Trophoblast cell (in vitro differentiated cells and primary cell): ENCODE measurements at regions not wholly inside any gene's neighbourhood (a gene's known extent, or its start where the extent isn't known, plus 50 kb on each side); places are given as distances from the start of the nearest gene placed in this dataset.
"Not testable (repeated sequence)": the region's sequence is repeated elsewhere in the genome, so short reads cannot be mapped to it uniquely, and the experiment has no call there.

Experiments
- DNase-seq, 2 donors: peaks; one replicate each; pipeline ENCODE4 v3.0.0-alpha.2; 2016
- H2AFZ ChIP-seq: 2 replicates; pipeline ENCODE4 v1.6.1; 2013; ENCODE audit warnings: low read length, moderate library complexity, mild to moderate bottlenecking; ENCODE audit not compliant: insufficient read depth, poor library complexity
- H2AK5ac ChIP-seq: 2 replicates; pipeline ENCODE4 v1.6.1; 2013; ENCODE audit warnings: mild to moderate bottlenecking, low read length
- H2BK120ac ChIP-seq: 2 replicates; pipeline ENCODE4 v1.6.1; 2013; ENCODE audit warnings: low read length, mild to moderate bottlenecking, moderate library complexity; ENCODE audit not compliant: insufficient read depth, poor library complexity
- H2BK12ac ChIP-seq: 2 replicates; pipeline ENCODE4 v1.6.1; 2013; ENCODE audit warnings: mild to moderate bottlenecking, low read length, moderate library complexity
- H2BK5ac ChIP-seq: 2 replicates; pipeline ENCODE4 v1.6.1; 2013; ENCODE audit warnings: low read length, low read depth, moderate library complexity, mild to moderate bottlenecking; ENCODE audit not compliant: poor library complexity
- H3K14ac ChIP-seq: 2 replicates; pipeline ENCODE4 v1.6.1; 2013; ENCODE audit warnings: mild to moderate bottlenecking, low read length
- H3K18ac ChIP-seq: 2 replicates; pipeline ENCODE4 v1.6.1; 2013; ENCODE audit warnings: mild to moderate bottlenecking, low read length
- H3K23ac ChIP-seq: 2 replicates; pipeline ENCODE4 v1.6.1; 2013; ENCODE audit warnings: low read length
- H3K27ac ChIP-seq: 2 replicates; pipeline ENCODE4 v1.5.1; 2013; ENCODE audit warnings: low read depth, mild to moderate bottlenecking, inconsistent platforms, low read length, moderate library complexity
- H3K27me3 ChIP-seq: 2 replicates; pipeline ENCODE4 v1.6.1; 2013; ENCODE audit warnings: inconsistent platforms, mild to moderate bottlenecking, low read length, moderate library complexity; ENCODE audit not compliant: insufficient read depth
- H3K36me3 ChIP-seq, 2 experiments: 1 replicate in 1 of 2; 2 replicates in 1 of 2; pipeline ENCODE4 v1.6.1; 2013; ENCODE audit warnings: low read length in 2 of 2, mild to moderate bottlenecking in 2 of 2, moderate library complexity in 1 of 2; ENCODE audit not compliant: insufficient read depth in 2 of 2, control insufficient read depth in 1 of 2
- H3K4ac ChIP-seq: 2 replicates; pipeline ENCODE4 v1.6.1; 2013; ENCODE audit warnings: low read depth, mild to moderate bottlenecking, low read length, moderate library complexity
- H3K4me1 ChIP-seq, 2 experiments: 1 replicate in 1 of 2; 2 replicates in 1 of 2; pipeline ENCODE4 v1.6.1; 2013; ENCODE audit warnings: low read length in 2 of 2, mild to moderate bottlenecking in 2 of 2, moderate library complexity in 1 of 2; ENCODE audit not compliant: insufficient read depth in 2 of 2, control insufficient read depth in 1 of 2
- H3K4me2 ChIP-seq: 2 replicates; pipeline ENCODE4 v1.6.1; 2013; ENCODE audit warnings: inconsistent platforms, mild to moderate bottlenecking, low read length, moderate library complexity
- H3K4me3 ChIP-seq: 2 replicates; pipeline ENCODE4 v1.5.1; 2013; ENCODE audit warnings: mild to moderate bottlenecking, low read depth, low read length, inconsistent platforms
- H3K79me1 ChIP-seq: one replicate; pipeline ENCODE4 v1.6.1; 2013; ENCODE audit warnings: low read length
- H3K79me2 ChIP-seq: 2 replicates; pipeline ENCODE4 v1.6.1; 2013; ENCODE audit warnings: low read length, mild to moderate bottlenecking; ENCODE audit not compliant: control insufficient read depth, insufficient read depth, poor library complexity
- H3K9ac ChIP-seq: 2 replicates; pipeline ENCODE4 v1.6.1; 2013; ENCODE audit warnings: mild to moderate bottlenecking, low read length
- H3K9me3 ChIP-seq: 2 replicates; pipeline ENCODE4 v1.6.1; 2013; ENCODE audit warnings: low read depth, mild to moderate bottlenecking, control low read depth, inconsistent platforms, low read length; ENCODE audit not compliant: insufficient read depth
- H4K12ac ChIP-seq: 2 replicates; pipeline ENCODE4 v1.6.1; 2013; ENCODE audit warnings: low read depth, mild to moderate bottlenecking, low read length, moderate library complexity
- H4K8ac ChIP-seq: 2 replicates; pipeline ENCODE4 v1.6.1; 2013; ENCODE audit warnings: low read depth, mild to moderate bottlenecking, low read length, moderate library complexity
- H4K91ac ChIP-seq: one replicate; pipeline ENCODE4 v1.6.1; 2013; ENCODE audit warnings: low read depth, mild to moderate bottlenecking, low read length, moderate library complexity
- WGBS: extraction: QIAGEN DNeasy Blood & Tissue Kit; methylation state at CpG from one replicate; pipeline ENCODE4 v1.1.7; 2013; ENCODE audit warnings: missing lambda C conversion rate; ENCODE audit not compliant: insufficient read length, insufficient coverage; ENCODE audit errors: extremely low coverage; 5-methylcytosine and 5-hydroxymethylcytosine counted together

GRCh38 chrX:2631743-2632532 is 59.2 kb upstream of the CD99 start:
- no peaks in the 10 kb centered on the region for H3K79me1 ChIP-seq
- H3K18ac ChIP-seq, result no peak overlapping the region
- H2BK120ac ChIP-seq, result no peak overlapping the region
- no peaks in the 10 kb centered on the region for H3K9me3 ChIP-seq
- no CpG with 5 or more reads among the region's 3 CpGs for WGBS
- no peak for DNase-seq
- no peak overlapping the region for H4K8ac ChIP-seq
- H4K91ac ChIP-seq, result no peak overlapping the region
- H2AK5ac ChIP-seq, result no peak overlapping the region
- no peak overlapping the region for H3K27ac ChIP-seq
- no peak overlapping the region for H2BK12ac ChIP-seq
- no peak overlapping the region for H4K12ac ChIP-seq
- no peak overlapping the region for H3K4me2 ChIP-seq
- H3K27me3 ChIP-seq, result no peaks in the 10 kb centered on the region
- no peak overlapping the region for H3K4me3 ChIP-seq
- no peak overlapping the region for H3K23ac ChIP-seq
- no peak overlapping the region for H3K14ac ChIP-seq
- H3K9ac ChIP-seq, result no peak overlapping the region
- H2AFZ ChIP-seq, result no peak overlapping the region
- H3K4ac ChIP-seq, result no peak overlapping the region
- H3K4me1 ChIP-seq, result no peaks in the 10 kb centered on the region
- H2BK5ac ChIP-seq, result no peak overlapping the region
- no peaks in the 10 kb centered on the region for H3K79me2 ChIP-seq
- peaks cover 3 to 22% of the 10 kb centered on the region in 2 experiments for H3K36me3 ChIP-seq

DNA sequence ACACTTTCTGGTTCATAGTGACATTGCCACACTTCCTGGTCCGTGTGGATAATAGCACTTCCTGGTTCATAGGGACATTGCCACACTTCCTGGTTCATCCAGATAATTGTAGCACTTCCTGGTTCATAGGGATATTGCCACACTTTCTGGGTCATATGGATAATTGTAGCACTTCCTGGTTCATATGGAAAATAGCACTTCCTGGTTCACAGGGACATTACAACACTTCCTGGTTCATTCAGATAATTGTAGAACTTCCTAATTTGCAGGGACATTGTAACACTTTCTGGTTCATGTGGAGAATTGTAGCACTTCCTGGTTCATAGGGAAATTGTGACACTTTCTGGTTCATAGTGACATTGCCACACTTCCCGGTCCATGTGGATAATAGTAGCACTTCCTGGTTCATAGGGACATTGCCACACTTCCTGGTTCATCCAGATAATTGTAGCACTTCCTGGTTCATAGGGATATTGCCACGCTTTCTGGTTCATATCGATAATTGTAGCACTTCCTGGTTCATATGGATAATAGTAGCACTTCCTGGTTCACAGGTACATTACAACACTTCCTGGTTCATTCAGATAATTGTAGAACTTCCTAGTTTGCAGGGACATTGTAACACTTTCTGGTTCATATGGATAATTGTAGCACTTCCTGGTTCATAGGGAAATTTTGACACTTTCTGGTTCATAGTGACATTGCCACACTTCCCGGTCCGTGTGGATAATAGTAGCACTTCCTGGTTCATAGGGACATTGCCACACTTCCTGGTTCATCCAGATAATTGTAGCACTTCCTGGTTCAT is 60.0 kb upstream of the CD99 start:
- H3K14ac ChIP-seq, H2BK12ac ChIP-seq, H3K27ac ChIP-seq, H4K8ac ChIP-seq, H3K9ac ChIP-seq, H2AFZ ChIP-seq, H3K4ac ChIP-seq, H4K91ac ChIP-seq, H3K18ac ChIP-seq, H3K4me1 ChIP-seq, H3K79me1 ChIP-seq, H3K4me2 ChIP-seq, H2BK5ac ChIP-seq, H3K27me3 ChIP-seq, H3K4me3 ChIP-seq, H3K9me3 ChIP-seq, H3K79me2 ChIP-seq, H2BK120ac ChIP-seq, DNase-seq, H4K12ac ChIP-seq, H2AK5ac ChIP-seq, H3K23ac ChIP-seq: not testable (repeated sequence)
- peaks cover 7 to 27% of the 10 kb centered on the region in 2 experiments for H3K36me3 ChIP-seq
- WGBS, result no CpG with 5 or more reads among the region's 6 CpGs

DNA sequence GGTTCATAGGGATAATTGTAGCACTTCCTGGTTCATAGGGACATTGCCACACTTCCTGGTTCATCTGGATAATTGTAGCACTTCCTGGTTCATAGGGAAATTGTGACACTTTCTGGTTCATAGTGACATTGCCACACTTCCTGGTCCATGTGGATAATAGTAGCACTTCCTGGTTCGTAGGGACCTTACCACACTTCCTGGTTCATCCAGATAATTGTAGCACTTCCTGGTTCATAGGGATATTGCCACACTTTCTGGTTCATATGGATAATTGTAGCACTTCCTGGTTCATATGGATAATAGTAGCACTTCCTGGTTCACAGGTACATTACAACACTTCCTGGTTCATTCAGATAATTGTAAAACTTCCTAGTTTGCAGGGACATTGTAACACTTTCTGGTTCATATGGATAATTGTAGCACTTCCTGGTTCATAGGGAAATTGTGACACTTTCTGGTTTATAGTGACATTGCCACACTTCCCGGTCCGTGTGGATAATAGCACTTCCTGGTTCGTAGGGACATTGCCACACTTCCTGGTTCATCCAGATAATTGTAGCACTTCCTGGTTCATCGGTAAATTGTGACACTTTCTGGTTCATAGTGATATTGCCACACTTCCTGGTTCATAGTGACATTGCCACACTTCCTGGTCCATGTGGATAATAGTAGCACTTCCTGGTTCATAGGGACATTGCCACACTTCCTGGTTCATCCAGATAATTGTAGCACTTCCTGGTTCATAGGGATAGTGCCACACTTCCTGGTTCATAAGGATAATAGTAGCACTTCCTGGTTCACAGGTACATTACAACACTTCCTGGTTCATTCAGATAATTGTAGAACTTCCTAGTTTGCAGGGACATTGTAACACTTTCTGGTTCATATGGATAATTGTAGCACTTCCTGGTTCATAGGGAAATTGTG is 60.8 kb upstream of the CD99 start:
- H3K18ac ChIP-seq, H3K9ac ChIP-seq, H2BK5ac ChIP-seq, H2AFZ ChIP-seq, H4K8ac ChIP-seq, H3K4ac ChIP-seq, H4K12ac ChIP-seq, H2BK120ac ChIP-seq, H3K79me1 ChIP-seq, H3K79me2 ChIP-seq, H3K4me1 ChIP-seq, H3K14ac ChIP-seq, H3K9me3 ChIP-seq, H3K4me3 ChIP-seq, H2BK12ac ChIP-seq, H3K4me2 ChIP-seq, H3K27ac ChIP-seq, H4K91ac ChIP-seq, H2AK5ac ChIP-seq, H3K23ac ChIP-seq, H3K27me3 ChIP-seq: not testable (repeated sequence)
- H3K36me3 ChIP-seq, result peaks cover 7 to 27% of the 10 kb centered on the region in 2 experiments
- DNase-seq, result peak in 1 of 2 donors; percentile 32
- no CpG with 5 or more reads among the region's 5 CpGs for WGBS

DNA sequence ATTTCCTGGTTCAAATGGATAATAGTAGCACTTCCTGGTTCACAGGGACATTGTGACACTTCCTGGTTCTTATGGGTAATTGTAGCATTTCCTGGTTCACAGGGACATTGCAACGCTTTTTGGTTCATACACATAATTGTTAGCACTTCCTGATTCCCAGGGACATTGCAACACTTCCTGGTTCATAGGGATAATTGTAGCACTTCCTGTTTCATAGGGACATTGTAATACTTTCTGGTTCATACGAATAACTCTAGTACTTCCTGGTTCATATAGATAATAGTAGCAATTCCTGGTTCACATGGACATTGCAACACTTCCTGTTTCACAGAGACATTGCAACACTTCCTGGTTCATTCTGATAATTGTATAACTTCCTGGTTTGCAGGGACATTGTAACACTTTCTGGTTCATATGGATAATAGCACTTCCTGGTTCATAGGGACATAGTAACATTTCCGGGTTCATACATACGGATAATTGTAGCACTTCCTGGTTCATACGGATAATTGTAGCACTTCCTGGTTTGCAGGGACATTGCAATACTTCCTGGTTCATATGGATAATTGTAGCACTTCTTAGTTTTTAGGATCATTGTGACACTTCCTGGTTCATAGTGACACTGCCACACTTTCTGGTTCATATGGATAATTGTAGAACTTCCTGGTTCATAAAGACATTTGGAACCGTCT is 61.6 kb upstream of the CD99 start:
- no peak for DNase-seq
- no peak overlapping the region for H2BK12ac ChIP-seq
- no peaks in the 10 kb centered on the region for H3K79me1 ChIP-seq
- H3K36me3 ChIP-seq, result peaks cover 10 to 28% of the 10 kb centered on the region in 2 experiments
- H3K27me3 ChIP-seq, result no peaks in the 10 kb centered on the region
- WGBS, result no CpG with 5 or more reads among the region's 6 CpGs
- H3K79me2 ChIP-seq, result no peaks in the 10 kb centered on the region
- H4K12ac ChIP-seq, result no peak overlapping the region
- H3K9ac ChIP-seq, result no peak overlapping the region
- no peak overlapping the region for H3K18ac ChIP-seq
- H2BK120ac ChIP-seq, result no peak overlapping the region
- H3K4me1 ChIP-seq, result no peaks in the 10 kb centered on the region
- H2BK5ac ChIP-seq, result no peak overlapping the region
- H3K4me3 ChIP-seq, result no peak overlapping the region
- no peak overlapping the region for H3K23ac ChIP-seq
- no peak overlapping the region for H3K4ac ChIP-seq
- H2AK5ac ChIP-seq, result no peak overlapping the region
- no peak overlapping the region for H3K14ac ChIP-seq
- H3K27ac ChIP-seq, result no peak overlapping the region
- no peak overlapping the region for H4K91ac ChIP-seq
- no peaks in the 10 kb centered on the region for H3K9me3 ChIP-seq
- no peak overlapping the region for H3K4me2 ChIP-seq
- H4K8ac ChIP-seq, result no peak overlapping the region
- H2AFZ ChIP-seq, result no peak overlapping the region
